ENCODE measurements at regions not wholly inside any gene's neighbourhood (a gene's known extent, or its start where the extent isn't known, plus 50 kb on each side); places are given as distances from the start of the nearest gene placed in this dataset.

DNA sequence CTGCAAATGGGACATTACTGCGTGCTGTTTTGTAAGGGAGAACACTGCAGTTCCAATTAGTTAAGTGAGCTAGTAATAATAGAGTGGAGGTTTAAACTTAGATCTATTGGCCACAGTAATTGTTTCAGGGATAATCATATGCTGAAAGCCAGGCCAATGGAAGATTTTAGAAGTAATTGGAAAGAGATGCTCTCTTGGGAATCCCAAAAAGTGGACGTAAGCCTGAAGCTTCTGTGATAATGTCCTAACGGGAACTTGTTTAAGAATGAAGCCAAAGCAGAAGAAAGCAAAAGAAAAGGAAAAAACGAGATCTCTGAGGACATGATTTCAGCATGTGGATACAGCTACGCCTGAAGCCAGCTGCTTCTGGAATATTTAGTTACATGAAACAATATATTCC, 594.6 kb downstream of the SLC4A3 start:
- no peak for DNase-seq (ENCODE audit: low spot score)

DNA sequence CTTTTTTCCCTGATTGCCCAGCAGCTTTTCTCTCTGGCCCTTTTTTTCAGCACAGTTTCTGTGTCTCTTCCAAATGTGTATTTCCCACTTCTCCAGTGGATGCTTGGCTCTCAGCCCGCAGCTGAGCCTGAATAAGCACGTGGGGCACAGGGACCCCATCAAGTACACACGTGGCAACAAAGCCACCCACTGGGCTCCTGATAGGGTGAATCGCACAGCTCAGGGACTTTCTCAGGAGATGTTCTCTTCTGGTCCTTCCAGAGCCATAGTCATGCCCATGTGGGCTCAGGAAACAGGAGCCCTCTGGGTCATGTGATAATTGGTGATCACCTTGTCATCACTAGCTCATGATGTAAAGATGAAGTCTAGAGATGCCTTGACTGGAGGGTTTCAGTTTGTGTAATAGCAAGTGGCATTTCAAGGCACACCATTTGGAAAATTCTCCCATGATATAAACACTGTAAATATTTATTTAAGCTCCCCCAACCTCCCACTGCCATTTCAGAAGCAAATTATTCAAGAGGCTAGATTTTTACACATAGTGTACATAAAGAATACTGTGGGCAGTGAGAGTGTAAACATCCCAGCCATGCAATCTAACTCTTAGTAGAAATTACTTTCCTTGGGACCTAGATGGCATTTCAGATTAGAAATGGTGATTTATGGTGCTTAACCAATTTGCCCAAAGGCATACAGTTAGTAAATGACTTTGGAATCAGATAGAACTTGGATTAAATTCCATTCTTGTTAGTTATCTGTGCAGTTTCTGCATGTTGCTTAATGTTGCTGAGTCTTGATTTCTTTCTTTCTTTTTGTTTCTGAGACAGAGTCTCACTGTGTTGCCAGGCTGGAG, 597.5 kb downstream of the SLC4A3 start:
- peak; percentile 69 for DNase-seq (ENCODE audit: low spot score)

DNA sequence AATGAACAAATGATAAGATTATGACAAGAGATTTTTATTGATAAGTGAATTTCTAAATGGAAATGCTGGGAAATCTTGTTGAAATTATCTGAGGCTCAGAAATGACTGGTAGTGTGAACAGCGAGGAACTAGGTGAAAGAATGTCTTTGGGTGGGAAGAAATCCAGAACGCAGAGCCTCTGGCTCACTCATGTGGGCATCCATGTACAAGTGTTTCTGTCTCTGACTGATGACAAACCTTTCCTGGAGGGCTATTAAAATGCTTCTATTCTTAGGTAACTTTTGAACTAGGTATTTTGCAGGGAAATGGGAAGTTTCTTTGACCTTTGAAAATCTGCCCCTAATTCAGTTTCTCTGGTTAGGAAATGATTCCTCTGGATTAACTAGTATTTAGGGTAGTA, 598.6 kb downstream of the SLC4A3 start:
- DNase-seq (ENCODE audit: low spot score): no peak

DNA sequence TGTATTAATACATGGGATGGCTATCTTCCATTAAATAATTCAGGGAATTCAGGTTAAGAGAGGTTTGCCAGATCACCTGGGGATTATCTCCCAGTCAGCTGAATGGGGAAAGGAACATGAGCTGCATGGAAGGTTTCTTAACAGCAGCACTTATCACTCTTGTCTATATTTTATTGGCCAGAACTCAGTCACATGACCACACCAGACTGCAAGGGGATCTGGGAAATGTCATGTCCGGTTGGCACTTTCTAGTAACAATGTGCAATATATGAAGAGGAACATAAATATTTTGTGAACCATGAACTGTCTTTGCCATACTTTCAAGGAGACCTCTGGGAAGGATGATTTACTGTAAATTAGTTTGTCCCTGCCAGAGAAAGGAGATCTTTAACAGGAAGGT, 599.1 kb downstream of the SLC4A3 start:
- DNase-seq (ENCODE audit: low spot score): no peak

DNA sequence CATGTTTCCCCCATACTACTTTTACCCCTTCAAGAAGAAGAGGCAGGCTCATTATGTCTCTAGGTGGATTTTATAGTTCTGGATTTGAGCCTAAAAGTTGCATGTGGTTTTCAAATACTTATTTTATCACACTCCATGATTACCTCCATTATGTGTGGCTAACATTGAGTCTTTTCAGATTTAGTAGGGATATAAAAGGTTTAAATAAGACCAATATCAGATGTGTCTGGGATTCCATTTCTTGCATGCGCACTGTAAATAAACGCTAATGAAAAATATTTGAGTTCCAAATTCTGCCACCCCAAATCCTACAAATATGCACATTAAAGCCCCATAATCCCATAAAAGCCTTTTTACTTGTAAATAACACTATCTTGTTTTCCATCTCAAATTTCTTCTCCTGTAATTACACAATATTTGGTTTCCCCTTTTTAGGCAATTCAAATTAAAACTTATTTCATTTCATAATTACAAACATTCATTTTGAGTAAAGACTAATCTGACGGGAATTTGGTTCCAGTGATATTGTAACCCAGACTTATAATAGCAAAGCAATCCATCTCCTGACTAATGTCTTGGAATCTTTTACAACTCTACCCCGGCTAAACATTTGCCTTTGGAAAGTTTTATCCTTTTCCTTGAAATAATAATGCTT, 600.0 kb downstream of the SLC4A3 start:
- peak; percentile 26 for DNase-seq (ENCODE audit: low spot score)

DNA sequence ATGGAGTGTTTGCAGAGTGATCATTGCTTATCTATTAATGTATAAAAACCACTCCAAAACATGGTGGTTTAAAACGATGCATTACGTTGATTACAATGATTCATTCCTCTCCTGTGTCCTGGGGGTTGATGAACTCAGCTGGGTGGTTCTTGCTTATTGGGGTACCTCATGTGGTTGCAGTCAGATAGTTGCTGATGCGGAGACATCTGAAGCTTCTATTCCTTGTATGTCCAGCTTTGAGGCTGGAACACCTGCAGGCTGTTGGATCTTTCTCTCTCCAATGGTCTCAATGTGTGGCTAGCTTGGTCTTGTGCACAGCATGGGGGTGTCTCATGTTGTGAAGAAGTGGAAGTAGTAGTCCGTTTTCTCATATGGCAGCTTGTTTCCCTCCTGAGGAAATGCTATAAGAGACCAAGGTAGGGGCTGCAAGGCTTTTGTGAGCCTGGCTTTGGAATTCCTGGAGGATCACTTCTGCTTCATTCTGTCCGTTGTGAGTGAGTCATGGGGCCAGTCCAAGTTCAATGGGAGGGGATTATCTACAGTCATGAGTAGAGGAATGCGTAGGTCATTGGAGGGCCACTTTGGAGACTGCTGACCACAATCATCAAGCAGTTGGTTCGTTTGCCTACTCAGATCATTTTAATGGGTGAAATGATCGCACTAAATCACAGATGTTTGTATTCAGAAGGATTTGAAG, 601.0 kb downstream of the SLC4A3 start:
- DNase-seq (ENCODE audit: low spot score): peak; percentile 95

DNA sequence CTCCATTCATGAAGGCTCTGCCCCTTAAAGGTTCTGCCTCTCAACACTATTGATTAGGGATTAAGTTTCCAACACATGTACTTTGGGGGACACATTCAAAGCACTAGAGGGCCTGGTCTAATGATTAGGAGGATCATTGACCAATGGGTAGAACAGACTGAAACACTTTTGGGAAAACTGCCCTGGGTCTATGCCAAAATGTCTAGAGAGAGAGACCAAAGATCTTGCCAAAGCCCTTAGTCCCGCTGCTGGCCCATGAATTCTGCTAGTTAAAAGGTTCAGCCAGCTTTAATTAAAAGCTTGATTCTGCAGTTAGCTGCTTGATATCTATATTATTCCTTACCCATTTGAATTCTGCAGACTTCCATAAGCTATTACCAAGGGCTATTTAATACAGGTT, 613.2 kb downstream of the SLC4A3 start:
- no peak for DNase-seq (ENCODE audit: low spot score)

DNA sequence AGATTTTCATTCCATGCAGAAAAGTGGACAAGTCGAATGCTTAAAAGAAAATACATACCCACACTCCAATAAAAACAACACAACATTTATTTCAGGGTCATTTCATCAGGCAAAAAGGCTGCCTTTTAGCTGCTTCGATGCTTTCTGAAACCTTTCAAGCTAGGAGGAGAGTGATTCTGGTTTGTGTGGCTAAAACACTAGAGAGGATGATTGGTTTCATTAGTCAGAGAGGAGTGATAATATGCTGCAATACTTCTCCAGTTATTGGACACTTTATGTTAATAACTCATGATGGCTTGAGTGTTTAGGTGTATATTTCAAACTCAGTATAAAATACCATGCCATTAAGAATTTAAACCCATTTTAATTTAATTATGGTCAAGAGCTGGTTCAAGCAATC, 614.0 kb downstream of the SLC4A3 start:
- no peak for DNase-seq (ENCODE audit: low spot score)

DNA sequence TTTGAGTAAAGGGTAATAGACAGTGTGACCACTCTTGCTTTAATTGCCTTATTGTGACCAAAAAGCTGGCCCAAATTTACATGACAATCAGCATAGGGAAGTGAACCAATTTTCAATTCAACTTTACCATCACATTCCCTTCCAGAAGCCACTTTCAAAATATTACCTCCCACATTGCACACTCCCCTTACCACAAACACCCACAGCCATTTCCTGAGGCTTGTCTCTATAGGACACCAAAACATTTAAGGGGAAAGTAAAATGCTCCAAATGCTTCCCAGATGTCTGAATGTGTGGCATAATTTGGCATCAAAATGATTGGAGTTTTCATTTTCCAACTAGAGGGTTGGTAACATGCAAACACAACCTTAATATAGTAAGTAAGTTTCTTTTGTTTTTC, 616.1 kb downstream of the SLC4A3 start:
- DNase-seq (ENCODE audit: low spot score): no peak

DNA sequence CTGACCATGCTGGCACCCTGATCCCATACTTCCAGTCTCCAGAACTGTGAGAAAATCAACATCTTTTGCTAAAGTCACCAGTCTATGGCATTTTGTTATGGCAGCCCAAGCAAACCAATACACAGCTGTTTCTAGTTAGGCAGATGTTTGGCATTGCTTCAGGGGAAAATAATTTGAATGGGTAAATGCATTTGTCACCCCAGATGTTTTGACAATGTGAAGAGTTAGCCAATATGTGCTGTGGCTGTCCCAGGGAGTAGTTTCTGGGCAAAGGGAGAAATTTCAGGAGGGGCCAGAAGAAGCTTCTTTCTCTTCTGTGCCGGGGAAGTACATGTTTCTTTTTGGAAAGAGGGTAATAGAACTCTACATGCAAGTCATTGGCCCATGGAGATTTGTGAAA, 619.0 kb downstream of the SLC4A3 start:
- no peak for DNase-seq (ENCODE audit: low spot score)

DNA sequence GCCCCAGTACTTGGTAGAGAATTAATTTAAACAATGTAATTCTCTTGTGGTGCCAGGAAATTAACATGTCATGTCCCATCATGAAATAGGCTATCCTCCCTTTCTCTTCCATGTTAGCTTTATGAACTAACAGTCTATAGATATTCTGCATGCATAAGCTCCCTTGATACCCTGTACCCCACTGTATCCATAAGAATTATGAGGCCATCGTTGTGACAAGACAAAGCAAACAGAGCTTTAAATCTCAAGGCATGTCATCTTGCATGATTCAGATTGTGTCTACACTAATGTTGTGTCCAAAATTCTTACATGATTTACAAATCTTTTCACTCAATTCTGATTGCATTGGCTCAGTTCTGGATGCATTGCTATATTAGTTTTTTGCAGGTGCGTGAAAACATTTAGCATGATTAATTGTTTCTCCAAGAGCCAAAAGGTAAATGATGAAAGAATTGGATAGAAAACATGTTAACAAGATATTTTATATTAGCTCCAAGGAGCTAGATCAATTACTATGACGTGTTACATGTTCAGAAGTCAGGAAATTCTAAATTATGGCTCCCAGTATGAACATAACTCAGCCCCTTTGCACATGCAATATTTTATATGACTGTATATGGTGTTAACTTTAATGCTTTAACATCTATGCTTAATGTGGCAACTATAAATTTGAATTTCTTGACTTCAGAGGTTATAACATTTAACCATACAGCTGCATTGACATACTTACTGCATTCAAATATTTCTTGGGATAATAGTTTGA, 620.3 kb downstream of the SLC4A3 start:
- DNase-seq (ENCODE audit: low spot score): no peak

DNA sequence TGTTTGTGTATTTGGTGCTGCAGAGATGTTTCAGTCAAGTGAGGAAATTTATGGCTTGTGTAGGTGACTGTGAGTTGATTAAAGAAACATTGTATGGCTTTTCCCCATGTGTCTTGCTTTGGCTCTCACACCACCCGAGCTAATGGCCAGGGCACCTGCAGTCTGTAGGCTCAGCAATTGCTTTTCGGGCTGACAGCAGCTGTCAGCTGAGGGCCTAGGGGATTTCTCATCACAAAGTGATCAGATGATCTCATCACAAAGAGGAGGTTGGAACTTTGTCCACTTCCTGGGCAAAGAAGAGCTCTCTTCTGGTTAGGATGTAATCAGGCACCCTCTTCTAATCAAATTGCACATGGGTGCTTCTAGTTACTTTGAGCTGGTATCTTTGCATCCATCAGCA, 632.2 kb downstream of the SLC4A3 start:
- DNase-seq (ENCODE audit: low spot score): peak; percentile 9

DNA sequence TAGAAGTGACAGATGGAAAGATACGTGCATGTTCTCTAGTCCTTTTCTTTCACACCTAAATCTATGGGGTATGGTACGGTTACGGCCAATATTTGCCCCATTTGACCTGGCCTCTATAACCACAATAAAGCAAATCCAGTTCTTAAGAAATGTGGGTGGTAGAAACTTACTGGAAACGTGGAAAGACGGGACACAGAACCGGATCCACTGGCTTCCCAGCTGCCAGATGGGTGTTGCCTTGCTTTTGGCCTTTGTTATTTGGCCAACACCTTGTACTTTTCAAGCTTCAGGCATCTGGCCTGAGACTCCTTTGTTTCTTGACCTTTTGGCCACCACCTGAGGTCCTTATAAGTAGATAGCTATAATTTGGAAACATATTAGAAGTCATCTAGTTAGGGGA, 635.9 kb downstream of the SLC4A3 start:
- DNase-seq (ENCODE audit: low spot score): no peak

DNA sequence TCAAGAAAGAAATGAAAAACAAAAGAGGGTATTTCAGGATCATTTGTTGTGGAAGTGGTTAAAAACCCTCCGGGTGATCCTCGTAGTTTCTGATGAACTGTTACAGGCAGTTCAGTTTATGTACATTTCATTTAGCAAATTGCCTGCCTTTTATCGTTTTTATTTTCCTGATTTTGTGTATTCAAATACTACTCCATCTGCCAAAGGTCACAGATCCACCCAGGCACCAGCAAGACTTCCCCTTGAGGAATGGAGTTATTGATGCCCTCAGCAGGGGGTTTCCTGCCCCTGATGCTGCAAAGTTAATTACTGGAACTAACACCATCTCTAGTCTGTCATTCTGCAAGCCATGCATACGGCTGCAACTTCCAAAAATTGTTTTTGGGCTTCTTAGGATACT, 641.9 kb downstream of the SLC4A3 start:
- no peak for DNase-seq (ENCODE audit: low spot score)

DNA sequence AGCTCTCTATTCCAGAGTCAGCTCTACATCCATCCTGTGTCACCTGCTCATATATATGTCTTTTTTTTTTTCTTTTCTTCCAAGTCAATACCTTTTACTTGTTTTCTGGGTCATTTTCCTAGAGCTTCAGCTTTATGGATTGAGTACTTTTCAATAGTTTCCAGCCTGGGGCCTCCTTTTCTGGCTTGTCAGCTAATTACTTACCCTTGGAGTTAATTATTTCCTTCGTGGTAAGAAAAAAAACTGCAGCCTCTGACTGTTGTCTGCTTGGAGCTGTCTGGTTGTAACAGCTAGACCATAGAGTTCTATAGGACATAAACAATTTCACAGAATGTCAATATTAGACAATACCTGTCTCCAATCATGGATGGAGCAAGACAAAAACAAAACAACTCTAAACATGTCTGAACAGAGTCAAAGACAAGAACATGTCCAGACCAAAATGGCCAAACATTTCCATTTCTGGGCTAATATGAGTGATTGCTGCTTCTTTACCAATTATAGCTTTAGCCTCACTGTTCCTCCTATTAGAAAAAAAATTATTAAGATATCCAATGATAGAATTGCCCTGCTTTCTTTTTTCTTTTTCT, 643.1 kb downstream of the SLC4A3 start:
- DNase-seq (ENCODE audit: low spot score): peak; percentile 57

DNA sequence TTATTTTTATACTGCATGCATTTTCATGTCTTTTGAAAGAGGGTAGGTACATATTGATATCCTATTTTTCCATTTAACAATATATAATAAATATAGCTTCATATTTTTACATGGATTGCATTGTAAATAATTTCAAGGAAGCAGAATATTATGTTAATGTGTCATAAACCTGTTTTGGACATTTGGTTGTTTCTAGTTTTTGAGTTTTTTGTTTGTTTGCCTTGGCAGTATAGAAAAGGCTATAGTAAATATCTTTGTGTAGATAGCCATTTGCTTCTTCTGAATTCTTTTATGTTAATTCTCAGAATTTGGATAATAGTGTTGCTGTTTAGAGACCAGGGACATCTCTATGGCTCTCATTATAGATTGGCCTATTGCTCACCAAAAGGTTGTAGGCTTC, 645.2 kb downstream of the SLC4A3 start:
- no peak for DNase-seq (ENCODE audit: low spot score)

DNA sequence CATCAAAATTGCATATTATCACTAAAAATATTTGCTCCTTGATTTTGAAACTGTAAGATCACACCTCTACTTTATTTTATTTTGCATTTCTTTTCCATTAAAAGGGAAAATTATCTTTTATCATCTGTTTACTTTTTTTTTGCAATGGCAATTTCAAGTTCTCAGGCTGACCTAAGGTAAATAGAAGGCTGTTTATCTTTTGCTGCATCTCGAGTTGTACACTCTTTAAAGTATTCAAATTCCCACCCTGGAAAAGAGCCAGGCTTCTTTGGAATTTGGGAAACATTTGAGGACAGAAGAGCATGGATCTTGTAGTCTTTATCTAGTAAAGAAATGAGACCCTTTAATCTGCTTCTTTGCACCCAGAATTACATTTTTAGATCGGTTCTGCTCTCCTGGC, 645.7 kb downstream of the SLC4A3 start:
- no peak for DNase-seq (ENCODE audit: low spot score)

DNA sequence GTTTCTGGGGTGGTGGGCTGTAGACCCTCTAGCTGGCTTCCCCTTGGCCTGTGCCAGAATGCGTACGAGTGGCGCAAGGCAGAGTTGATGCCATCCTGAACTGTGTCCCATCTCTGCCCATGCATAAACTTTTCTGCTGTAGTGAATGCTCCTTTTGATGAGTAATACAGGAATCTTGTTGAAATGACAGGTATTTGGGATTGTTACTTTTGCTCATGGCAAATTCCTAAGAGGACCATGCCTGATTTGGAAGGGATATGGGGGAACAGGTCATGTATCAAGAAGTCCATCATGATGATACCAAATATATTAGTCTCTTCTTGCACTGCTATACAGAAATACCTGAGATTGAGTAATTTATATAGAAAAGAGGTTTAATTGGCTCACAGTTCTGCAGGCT, 648.0 kb downstream of the SLC4A3 start:
- DNase-seq (ENCODE audit: low spot score): peak; percentile 77

DNA sequence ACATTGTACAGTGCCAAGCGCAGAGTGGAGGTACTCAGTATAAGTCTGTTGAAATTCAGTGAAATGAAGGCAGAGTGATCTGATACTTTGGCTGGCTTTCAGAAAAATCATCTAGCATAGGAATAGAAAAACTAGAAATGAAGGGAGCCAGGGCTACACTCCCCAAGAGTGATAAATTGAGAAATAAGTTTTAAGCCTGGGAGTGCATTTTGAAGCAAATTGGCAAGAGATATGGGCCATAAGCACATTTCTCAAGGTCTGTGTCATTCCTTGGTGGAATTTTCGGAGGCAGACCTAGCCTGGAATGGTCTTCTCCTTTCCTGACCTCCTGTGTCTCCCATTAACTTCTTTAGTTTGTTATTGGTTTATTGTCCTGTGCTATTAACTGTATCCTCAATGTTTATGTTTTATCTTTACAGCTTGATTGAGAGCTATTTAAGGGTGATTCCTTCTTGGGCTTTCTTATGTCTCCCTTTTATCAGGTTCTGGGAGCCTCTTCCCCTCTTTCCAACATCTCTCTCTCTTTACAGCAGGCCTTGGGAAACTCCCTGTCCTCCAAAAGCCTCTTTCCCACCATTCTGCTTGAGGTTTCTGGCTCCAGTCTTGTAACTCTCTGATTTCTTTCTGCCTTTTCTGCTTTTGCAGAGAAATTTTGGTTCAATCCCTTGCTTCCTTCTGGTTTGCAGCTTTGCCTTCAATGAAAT, 649.5 kb downstream of the SLC4A3 start:
- DNase-seq (ENCODE audit: low spot score): peak; percentile 31

DNA sequence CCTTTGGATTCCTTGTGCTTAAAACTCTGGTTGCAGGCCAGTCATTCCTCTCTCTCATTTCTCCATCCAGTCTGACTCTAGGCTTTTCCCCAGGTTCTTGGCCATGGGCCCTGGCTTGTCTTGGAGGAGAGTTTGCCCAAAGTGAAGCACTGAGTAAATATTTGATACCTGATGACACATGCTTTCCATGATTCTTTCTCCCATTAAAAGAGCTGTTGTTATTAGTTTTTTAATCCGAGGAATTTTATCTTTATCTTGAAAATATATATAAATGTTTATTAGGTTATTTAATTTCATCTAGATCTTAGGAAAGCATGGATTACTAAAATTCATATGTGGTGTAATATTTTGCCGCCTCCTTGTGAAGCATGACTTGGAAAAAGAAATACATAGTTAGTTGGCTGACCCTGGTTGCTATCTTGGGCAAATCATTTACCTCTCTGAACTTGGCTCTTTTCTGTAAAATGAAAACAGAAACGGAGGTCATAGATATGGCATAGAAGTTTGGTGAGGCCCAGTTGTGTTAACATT, 650.1 kb downstream of the SLC4A3 start:
- DNase-seq (ENCODE audit: low spot score): peak; percentile 86

DNA sequence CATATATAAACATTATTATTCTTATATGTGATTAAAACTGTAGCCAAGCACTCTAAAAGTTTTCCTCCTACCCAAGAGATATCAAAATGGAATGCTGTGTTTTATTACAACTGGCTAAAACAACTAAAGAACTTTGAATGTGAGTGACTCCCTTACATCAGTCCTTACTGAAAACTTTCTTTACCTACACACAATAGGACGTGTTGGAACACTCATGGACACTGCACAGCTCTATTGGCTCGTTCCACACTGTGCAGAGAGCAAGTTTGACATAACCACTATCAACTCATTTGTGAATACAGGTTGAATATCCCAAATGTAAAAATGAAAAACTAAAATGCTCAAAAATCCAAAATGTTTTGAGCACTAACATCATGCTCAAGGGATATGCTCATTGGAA, 650.6 kb downstream of the SLC4A3 start:
- DNase-seq (ENCODE audit: low spot score): no peak

Data from kidney tubule cell (primary cell).